Sigmoid colon (tissue), 4 donors: ENCODE measurements at regions not wholly inside any gene's neighbourhood (a gene's known extent, or its start where the extent isn't known, plus 50 kb on each side); places are given as distances from the start of the nearest gene placed in this dataset.
"Not testable (repeated sequence)": the region's sequence is repeated elsewhere in the genome, so short reads cannot be mapped to it uniquely, and the experiment has no call there.

Experiments used
- EP300 ChIP-seq, 4 donors: sonication (generic); formaldehyde crosslinking; IDR thresholded peaks; one replicate each; pipeline ENCODE4 v1.6.1; 2017; ENCODE audit warnings: antibody characterized with exemption in 4 of 4
- TF ChIP-seq, protein P1 (sequence below), 4 experiments: fragments of 450-650 bp in 3 of 4; fragments of 200-600 bp in 1 of 4; IDR thresholded peaks; one replicate each; pipeline ENCODE4 v1.5.1; 2016 to 2019; ENCODE audit warnings: antibody characterized with exemption in 4 of 4, mild to moderate bottlenecking in 3 of 4, moderate library complexity in 2 of 4

DNA sequence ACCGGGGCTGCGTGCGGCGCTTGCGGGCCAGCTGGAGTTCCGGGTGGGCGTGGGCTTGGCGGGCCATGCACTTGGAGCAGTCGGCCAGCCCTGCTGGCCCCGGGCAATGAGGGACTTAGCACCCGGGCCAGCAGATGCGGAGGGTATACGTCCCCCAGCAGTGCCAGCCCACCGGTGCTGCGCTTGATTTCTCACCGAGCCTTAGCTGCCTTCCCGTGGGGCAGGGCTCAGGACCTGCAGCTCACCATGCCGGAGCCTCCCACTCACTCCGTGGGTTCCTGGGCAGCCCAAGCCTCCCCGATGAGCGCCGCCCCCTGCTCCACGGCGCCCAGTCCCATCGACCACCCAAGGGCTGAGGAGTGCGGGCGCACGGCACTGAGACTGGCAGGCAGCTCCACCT is 51.4 kb upstream of the INPP4B start:
- TF ChIP-seq, protein P1, sequence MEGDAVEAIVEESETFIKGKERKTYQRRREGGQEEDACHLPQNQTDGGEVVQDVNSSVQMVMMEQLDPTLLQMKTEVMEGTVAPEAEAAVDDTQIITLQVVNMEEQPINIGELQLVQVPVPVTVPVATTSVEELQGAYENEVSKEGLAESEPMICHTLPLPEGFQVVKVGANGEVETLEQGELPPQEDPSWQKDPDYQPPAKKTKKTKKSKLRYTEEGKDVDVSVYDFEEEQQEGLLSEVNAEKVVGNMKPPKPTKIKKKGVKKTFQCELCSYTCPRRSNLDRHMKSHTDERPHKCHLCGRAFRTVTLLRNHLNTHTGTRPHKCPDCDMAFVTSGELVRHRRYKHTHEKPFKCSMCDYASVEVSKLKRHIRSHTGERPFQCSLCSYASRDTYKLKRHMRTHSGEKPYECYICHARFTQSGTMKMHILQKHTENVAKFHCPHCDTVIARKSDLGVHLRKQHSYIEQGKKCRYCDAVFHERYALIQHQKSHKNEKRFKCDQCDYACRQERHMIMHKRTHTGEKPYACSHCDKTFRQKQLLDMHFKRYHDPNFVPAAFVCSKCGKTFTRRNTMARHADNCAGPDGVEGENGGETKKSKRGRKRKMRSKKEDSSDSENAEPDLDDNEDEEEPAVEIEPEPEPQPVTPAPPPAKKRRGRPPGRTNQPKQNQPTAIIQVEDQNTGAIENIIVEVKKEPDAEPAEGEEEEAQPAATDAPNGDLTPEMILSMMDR (IDR thresholded peaks at IDR 0.05): not testable (repeated sequence)
- not testable (repeated sequence) for TF ChIP-seq EP300 (IDR thresholded peaks at IDR 0.05)
